Mesothelial cell of epicardium (in vitro differentiated cells): ENCODE measurements at regions not wholly inside any gene's neighbourhood (a gene's known extent, or its start where the extent isn't known, plus 50 kb on each side); places are given as distances from the start of the nearest gene placed in this dataset.
A peak's percentile ranks its signal among the peaks of the same experiment; 100 is the strongest.
"Not testable (repeated sequence)": the region's sequence is repeated elsewhere in the genome, so short reads cannot be mapped to it uniquely, and the experiment has no call there.

Experiments
- DNase-seq, 2 experiments: peaks; one replicate each; pipeline ENCODE4 v3.0.0; 2021; ENCODE audit warnings: low spot score in 2 of 2; ENCODE audit not compliant: unreplicated experiment in 2 of 2
- H3K27ac Mint-ChIP-seq: 2 replicates; pipeline ENCODE4 v1.8.0; 2021; ENCODE audit warnings: mixed read lengths
- H3K27me3 Mint-ChIP-seq: 2 replicates; pipeline ENCODE4 v1.8.0; 2021; ENCODE audit warnings: low read depth, mixed read lengths
- H3K36me3 Mint-ChIP-seq: 2 replicates; pipeline ENCODE4 v1.8.0; 2021; ENCODE audit warnings: mixed read lengths
- H3K4me1 Mint-ChIP-seq: 2 replicates; pipeline ENCODE4 v1.8.0; 2021; ENCODE audit warnings: mixed read lengths
- H3K4me3 Mint-ChIP-seq: 2 replicates; pipeline ENCODE4 v1.8.0; 2021; ENCODE audit warnings: mild to moderate bottlenecking, moderate library complexity, mixed read lengths
- H3K9me3 Mint-ChIP-seq: 2 replicates; pipeline ENCODE4 v1.8.0; 2021; ENCODE audit warnings: mixed read lengths
- CTCF ChIP-seq: fragments of 200-600 bp; sonication (generic); IDR thresholded peaks from one replicate; pipeline ENCODE4 v1.5.0; 2021; ENCODE audit warnings: antibody characterized with exemption; ENCODE audit not compliant: unreplicated experiment

DNA sequence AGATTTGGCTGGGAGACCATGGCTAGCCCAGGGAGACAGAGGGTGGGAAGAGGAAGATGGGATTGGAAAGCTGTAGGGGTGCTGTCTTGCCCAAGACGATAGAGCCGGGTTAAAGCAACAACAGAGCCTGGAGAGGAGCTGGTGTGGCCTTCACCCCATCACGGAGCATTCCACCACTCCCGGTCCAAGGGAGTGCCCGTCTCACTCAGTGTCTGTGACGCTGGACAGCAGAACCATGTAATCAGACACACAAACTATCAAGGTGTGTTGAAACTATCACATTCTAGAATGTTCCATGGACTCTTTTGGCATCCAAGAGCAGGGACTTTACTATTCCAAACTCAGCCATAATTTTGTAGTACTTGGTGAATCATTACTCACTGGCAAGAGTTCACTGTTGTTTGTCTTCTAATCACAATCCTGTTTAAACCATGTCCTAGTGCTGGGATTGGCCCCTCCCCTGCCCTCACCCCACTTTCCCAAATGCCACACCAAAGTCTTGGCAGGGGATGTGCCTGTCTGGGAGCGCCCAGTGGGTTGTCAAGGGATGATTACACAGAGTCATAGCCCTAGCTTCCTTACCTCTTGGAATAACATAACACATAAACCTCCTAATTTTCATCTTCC is 187.4 kb downstream of the LAT start:
- not testable (repeated sequence) for H3K4me3 Mint-ChIP-seq, H3K27me3 Mint-ChIP-seq, H3K27ac Mint-ChIP-seq

DNA sequence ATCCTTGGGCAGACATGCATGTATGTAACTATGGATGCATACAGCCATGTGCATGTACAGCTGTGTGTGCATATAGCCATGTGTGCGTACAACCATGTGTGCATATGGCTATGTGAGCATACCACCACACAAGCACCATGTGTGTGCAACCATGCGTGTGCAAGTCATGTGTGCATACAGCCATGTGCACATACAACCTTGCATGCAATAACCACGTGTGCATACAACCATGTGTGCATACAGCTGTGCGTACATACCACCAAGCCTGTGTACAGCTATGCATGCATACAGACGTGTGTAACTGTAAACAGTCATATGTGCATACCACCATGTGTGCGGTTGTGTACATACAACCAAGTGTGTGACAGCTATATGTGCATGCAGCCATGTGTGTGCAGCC is 186.4 kb downstream of the LAT start:
- not testable (repeated sequence) for H3K27ac Mint-ChIP-seq, DNase-seq, H3K4me3 Mint-ChIP-seq, H3K4me1 Mint-ChIP-seq, H3K36me3 Mint-ChIP-seq, H3K27me3 Mint-ChIP-seq
- H3K9me3 Mint-ChIP-seq, result peaks cover 21% of the 10 kb centered on the region

More for the DNA sequence above, 187.4 kb downstream of the LAT start:
- H3K9me3 Mint-ChIP-seq, result peaks cover 21% of the 10 kb centered on the region
- not testable (repeated sequence) for H3K4me1 Mint-ChIP-seq, H3K36me3 Mint-ChIP-seq, DNase-seq

DNA sequence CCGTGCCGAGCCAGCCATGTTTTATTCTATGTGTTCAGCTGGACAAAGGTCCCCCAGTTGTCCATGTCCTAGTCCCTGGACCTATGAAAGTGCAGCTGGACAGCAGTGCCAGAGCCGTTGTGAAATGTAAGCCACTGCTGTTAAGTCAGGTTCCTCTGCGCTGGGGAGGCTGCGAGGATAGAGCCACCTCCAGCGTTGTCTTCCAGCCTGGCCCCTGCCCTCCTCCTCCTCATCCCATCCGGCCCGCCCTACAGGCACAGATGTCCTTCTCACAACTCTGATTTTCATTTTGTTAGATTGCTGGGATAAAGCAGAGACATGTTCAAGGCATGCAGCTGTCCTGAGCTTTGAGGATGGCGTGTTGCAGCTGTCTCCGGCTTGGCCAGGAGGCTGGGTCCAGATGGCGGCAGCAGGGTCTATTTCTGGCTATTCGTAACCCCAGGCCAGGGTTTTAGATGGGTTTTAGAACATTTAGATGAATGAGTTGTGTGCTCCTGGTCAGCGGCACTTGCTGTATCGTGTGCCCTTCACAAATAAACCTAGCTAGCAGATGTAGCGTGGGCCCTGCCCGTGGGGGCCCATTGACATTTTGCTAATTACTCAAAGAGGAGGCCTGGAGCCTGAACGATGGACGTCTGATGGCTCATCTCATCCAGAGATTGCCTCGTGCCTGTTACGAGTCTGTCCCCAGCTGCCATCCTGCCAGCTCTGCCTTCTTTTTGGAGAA is 185.7 kb downstream of the LAT start:
- not testable (repeated sequence) for DNase-seq, H3K27me3 Mint-ChIP-seq, H3K4me3 Mint-ChIP-seq, H3K4me1 Mint-ChIP-seq, H3K36me3 Mint-ChIP-seq
- Mint-ChIP-seq H3K9me3 (peaks cover 21% of the 10 kb centered on the region), H3K27ac (peak overlapping the region; percentile 82)

DNA sequence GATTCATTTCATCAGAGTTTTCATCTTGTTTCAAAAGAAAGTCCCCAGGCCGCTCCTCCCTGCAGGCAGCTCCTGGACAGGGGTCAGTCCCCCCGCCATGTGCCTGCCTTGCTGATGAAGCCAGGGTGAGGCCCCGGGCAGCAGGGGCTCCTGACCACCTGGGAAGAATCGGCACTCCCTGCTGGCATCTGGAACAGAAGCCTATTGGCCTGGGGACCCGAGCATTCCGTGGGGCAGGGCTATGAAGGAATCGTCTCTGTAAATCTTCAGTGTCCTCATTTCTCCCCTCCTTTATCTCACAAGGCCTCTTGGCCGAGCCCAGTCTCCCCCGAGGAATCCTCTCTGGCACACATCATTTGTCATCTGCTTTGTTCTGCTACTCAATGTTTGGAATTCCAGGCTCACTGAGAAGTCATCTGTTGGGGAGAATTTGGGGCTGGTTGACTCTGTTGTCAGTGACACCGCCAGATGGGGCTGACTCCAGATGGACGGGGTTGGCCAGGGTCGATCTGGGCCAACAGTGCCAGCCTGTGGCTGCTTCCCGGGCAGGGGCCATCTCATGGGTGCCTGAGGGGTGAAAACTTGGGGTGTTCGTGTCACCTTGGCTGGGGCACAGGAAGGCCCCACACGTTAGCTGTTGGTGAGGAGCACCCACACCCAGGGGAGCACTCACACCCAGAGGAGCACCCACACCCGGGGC is 184.6 kb downstream of the LAT start:
- H3K36me3 Mint-ChIP-seq, H3K4me3 Mint-ChIP-seq, H3K27me3 Mint-ChIP-seq, DNase-seq, H3K4me1 Mint-ChIP-seq: not testable (repeated sequence)
- H3K9me3 Mint-ChIP-seq, result peaks cover 21% of the 10 kb centered on the region
- peak overlapping the region; percentile 72 for H3K27ac Mint-ChIP-seq

GRCh38 chr16:29168515-29169259 is 183.8 kb downstream of the LAT start:
- H3K4me1 Mint-ChIP-seq, H3K27me3 Mint-ChIP-seq, DNase-seq, H3K4me3 Mint-ChIP-seq, H3K27ac Mint-ChIP-seq, H3K36me3 Mint-ChIP-seq: not testable (repeated sequence)
- H3K9me3 Mint-ChIP-seq, result peaks cover 15% of the 10 kb centered on the region

- Mint-ChIP-seq H3K4me1 (peaks cover 16% of the 10 kb centered on the region), H3K27ac (peak overlapping the region; percentile 76)
- not testable (repeated sequence) for H3K36me3 Mint-ChIP-seq, H3K9me3 Mint-ChIP-seq, H3K4me3 Mint-ChIP-seq, DNase-seq, H3K27me3 Mint-ChIP-seq
These were observed 179.7 kb downstream of the LAT start for GRCh38 chr16:29164442-29165089.

DNA sequence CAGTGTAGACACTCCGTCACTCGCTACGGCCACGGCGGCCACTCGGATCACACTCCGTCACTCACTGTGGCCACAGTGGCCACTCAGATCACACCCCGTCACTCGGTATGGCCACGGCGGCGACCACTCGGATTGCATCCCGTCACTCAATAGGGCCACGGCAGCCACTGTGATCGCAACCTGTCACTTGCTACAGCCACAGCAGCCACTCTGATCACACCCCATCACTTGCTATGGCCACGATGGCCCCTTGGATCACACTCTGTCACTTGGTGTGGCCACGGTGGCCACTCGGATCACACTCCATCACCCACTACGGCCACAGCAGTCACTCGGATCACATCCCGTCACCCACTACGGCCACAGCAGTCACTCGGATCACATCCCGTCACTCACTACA is 175.3 kb downstream of the LAT start:
- not testable (repeated sequence) for H3K4me3 Mint-ChIP-seq, H3K9me3 Mint-ChIP-seq, H3K36me3 Mint-ChIP-seq, DNase-seq, H3K27me3 Mint-ChIP-seq
- peak overlapping the region; percentile 88 for H3K27ac Mint-ChIP-seq
- H3K4me1 Mint-ChIP-seq, result peaks cover 38% of the 10 kb centered on the region

DNA sequence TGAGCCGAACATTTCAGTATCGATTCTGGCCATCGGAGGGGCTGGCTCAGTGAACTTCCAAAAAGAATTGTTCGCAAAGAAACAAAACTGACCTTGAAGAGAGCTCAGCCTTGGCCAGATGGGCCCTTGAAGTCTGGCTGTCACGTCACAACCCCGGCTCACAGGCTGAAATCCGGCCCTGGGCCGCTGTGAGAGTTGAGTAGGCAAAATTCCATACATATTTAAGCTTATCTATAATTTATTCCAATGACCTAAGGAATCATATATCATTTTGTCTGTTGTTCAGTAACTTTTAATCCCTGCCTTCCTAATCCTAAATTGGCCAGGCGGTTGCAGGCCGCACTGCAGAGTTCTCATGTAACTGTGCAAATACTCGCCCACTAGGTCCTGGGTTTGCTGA is 174.8 kb downstream of the LAT start:
- not testable (repeated sequence) for DNase-seq, H3K9me3 Mint-ChIP-seq, H3K36me3 Mint-ChIP-seq, H3K4me3 Mint-ChIP-seq, H3K27me3 Mint-ChIP-seq
- H3K27ac Mint-ChIP-seq, result peak overlapping the region; percentile 88
- H3K4me1 Mint-ChIP-seq, result peaks cover 36% of the 10 kb centered on the region

DNA sequence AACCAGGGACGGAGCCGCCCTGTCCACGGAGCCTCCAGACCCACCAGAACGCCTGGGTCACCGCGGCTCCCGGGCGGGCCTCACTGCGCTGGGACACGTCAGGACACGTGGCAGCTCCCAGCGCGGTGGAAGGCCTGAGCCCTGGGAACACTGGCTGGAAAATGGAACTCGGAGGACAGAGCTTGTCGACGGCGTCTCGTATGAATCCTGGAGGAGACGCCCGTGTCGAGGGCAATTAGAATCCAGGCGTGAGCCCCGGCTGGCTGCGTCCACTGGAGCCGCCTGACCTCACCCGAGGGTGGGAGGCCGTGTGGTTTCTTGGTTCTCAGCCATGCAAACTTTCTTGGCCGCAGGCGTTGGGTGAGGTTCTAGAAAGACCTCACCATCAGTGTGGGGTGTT is 173.9 kb downstream of the LAT start:
- no peaks in the 10 kb centered on the region for H3K9me3 Mint-ChIP-seq
- H3K4me3 Mint-ChIP-seq, result no peak overlapping the region
- H3K36me3 Mint-ChIP-seq, result no peaks in the 10 kb centered on the region
- H3K27me3 Mint-ChIP-seq, result no peaks in the 10 kb centered on the region
- no peak for TF ChIP-seq CTCF
- no peak for DNase-seq
- H3K4me1 Mint-ChIP-seq, result peaks cover 36% of the 10 kb centered on the region
- H3K27ac Mint-ChIP-seq, result no peak overlapping the region

DNA sequence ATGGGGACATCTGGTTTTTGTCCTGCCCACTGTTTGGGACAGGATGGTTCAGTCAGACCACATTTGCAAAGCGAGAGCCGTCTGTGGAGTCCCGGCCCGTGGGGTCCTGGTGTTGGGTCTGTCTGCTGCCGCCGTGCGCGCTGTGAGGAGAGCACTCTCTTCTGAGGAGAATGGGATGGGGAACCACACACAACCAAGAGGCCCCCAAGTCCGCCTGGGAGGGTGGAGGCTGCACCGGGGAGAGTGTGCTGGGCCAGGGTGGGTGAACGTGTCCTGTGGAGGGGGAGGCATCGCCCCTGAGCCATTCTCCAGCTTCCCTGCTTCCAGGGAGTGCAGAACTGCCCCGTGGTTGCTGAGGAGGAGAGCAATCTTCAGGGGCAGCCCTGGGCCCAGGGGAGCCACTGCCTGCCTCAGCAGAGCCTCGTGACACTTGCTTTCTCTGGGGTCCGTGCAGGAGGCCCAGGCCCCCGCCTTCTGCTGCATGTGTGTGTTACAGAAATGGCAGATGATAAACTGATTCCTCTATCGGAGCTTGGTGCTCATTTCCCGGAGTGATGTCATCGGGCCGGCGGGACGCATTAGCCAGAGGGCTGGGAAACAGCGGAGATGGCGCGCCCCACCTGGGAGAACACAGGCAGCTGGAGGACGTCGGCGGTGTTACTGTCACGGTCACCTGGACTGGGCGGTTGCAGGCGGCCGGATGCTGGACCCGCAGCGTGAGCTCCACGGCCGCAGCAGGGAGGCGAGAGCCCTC is 173.4 kb downstream of the LAT start:
- H3K4me3 Mint-ChIP-seq, DNase-seq, H3K36me3 Mint-ChIP-seq, H3K9me3 Mint-ChIP-seq, H3K27me3 Mint-ChIP-seq: not testable (repeated sequence)
- Mint-ChIP-seq H3K27ac (peak overlapping the region; percentile 93), H3K4me1 (peaks cover 37% of the 10 kb centered on the region)

GRCh38 chr16:29157051-29157923 is 172.4 kb downstream of the LAT start:
- H3K4me1 Mint-ChIP-seq, result peaks cover 42% of the 10 kb centered on the region
- H3K4me3 Mint-ChIP-seq, H3K36me3 Mint-ChIP-seq, H3K9me3 Mint-ChIP-seq, DNase-seq, H3K27me3 Mint-ChIP-seq: not testable (repeated sequence)
- H3K27ac Mint-ChIP-seq, result peak overlapping the region; percentile 93
